Endodermal cell (in vitro differentiated cells): ENCODE measurements at regions not wholly inside any gene's neighbourhood (a gene's known extent, or its start where the extent isn't known, plus 50 kb on each side); places are given as distances from the start of the nearest gene placed in this dataset.
"Not testable (repeated sequence)": the region's sequence is repeated elsewhere in the genome, so short reads cannot be mapped to it uniquely, and the experiment has no call there.

ENCODE experiments used
- DNase-seq: peaks from one replicate; pipeline ENCODE4 v3.0.0-alpha.2; 2017
- H3K27ac ChIP-seq: 2 replicates; pipeline ENCODE4 v1.5.1; 2013; ENCODE audit warnings: mild to moderate bottlenecking, low read depth, low read length, moderate library complexity
- H3K27me3 ChIP-seq: 2 replicates; pipeline ENCODE4 v1.6.1; 2013; ENCODE audit warnings: mild to moderate bottlenecking, low read length, moderate library complexity; ENCODE audit not compliant: insufficient read depth, control insufficient read depth, poor library complexity, severe bottlenecking
- H3K36me3 ChIP-seq: 2 replicates; pipeline ENCODE4 v1.7.0; 2013; ENCODE audit warnings: mild to moderate bottlenecking, low read length, moderate library complexity; ENCODE audit not compliant: control insufficient read depth, insufficient read depth
- H3K4me1 ChIP-seq: one replicate; pipeline ENCODE4 v1.7.0; 2013; ENCODE audit warnings: low read length; ENCODE audit not compliant: control insufficient read depth, insufficient read depth
- H3K4me3 ChIP-seq: 2 replicates; pipeline ENCODE4 v1.5.1; 2013; ENCODE audit warnings: mild to moderate bottlenecking, low read length, moderate library complexity
- H3K9ac ChIP-seq: 2 replicates; pipeline ENCODE4 v1.6.1; 2013; ENCODE audit warnings: mild to moderate bottlenecking, low read length, moderate library complexity; ENCODE audit not compliant: poor library complexity, severe bottlenecking; ENCODE audit errors: extremely low read depth
- H3K9me3 ChIP-seq: 2 replicates; pipeline ENCODE4 v1.6.1; 2013; ENCODE audit warnings: mild to moderate bottlenecking, low read length, moderate library complexity; ENCODE audit not compliant: control insufficient read depth
- H3K27ac Mint-ChIP-seq: 2 replicates; pipeline ENCODE4 v1.8.0; 2020; ENCODE audit warnings: mixed read lengths
- H3K27me3 Mint-ChIP-seq: 2 replicates; pipeline ENCODE4 v1.8.0; 2021; ENCODE audit warnings: mild to moderate bottlenecking, mixed read lengths; ENCODE audit not compliant: insufficient read depth
- H3K36me3 Mint-ChIP-seq: 2 replicates; pipeline ENCODE4 v1.8.0; 2020; ENCODE audit warnings: low read depth, mixed read lengths
- H3K4me1 Mint-ChIP-seq: 2 replicates; pipeline ENCODE4 v1.8.0; 2020; ENCODE audit warnings: mixed read lengths
- H3K4me3 Mint-ChIP-seq: 2 replicates; pipeline ENCODE4 v1.8.0; 2020; ENCODE audit warnings: mild to moderate bottlenecking, moderate library complexity, mixed read lengths
- H3K9me3 Mint-ChIP-seq: 2 replicates; pipeline ENCODE4 v1.8.0; 2020; ENCODE audit warnings: mild to moderate bottlenecking, mixed read lengths
- WGBS, 2 experiments: methylation state at CpG; one replicate each; pipeline versions ENCODE4 v1.1.5 to v1.1.7; 2013; ENCODE audit warnings: missing lambda C conversion rate in 2 of 2, mixed read lengths in 1 of 2; ENCODE audit not compliant: insufficient coverage in 1 of 2, insufficient read length in 1 of 2; 5-methylcytosine and 5-hydroxymethylcytosine counted together
- TF ChIP-seq, protein P1 (sequence below): fragments of 200-600 bp; sonication (generic); conservative IDR thresholded peaks from 2 replicates; pipeline ENCODE4 v1.5.0; 2021; ENCODE audit warnings: antibody characterized with exemption, mild to moderate bottlenecking

DNA sequence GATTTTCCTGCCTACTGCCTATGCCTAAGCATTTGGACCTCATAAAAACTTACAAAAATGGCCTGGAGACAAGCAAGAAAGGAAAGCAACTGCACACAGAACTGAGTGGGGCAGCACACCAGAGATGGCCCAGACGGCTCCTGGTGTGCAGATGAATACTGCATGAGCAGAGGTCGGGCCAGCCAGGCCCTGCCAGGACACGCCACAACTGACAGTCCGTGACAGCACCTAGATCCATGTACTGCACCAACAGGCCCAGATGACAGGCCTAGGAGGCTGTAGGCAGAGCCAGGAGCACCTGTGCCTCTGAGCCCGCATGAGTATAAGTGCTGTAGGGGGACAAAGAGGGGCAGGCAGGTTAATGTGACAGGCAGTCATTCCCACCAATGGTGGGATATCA is 160.2 kb downstream of the IGLL1 start:
- Mint-ChIP-seq H3K27ac (no peak overlapping the region), H3K4me3 (no peak overlapping the region), H3K9me3 (no peaks in the 10 kb centered on the region), H3K36me3 (no peaks in the 10 kb centered on the region), H3K27me3 (peaks cover 4% of the 10 kb centered on the region), H3K4me1 (no peaks in the 10 kb centered on the region)
- no peak overlapping the region for H3K9ac ChIP-seq
- 74 to 80% methylated on average over 3 to 5 of the region's 5 CpGs for WGBS, 2 experiments
- no peak overlapping the region for H3K27ac ChIP-seq
- no peaks in the 10 kb centered on the region for H3K27me3 ChIP-seq
- H3K4me3 ChIP-seq, result no peak overlapping the region
- no peak for DNase-seq
- no peaks in the 10 kb centered on the region for H3K36me3 ChIP-seq
- H3K9me3 ChIP-seq, result no peaks in the 10 kb centered on the region
- TF ChIP-seq, protein P1, sequence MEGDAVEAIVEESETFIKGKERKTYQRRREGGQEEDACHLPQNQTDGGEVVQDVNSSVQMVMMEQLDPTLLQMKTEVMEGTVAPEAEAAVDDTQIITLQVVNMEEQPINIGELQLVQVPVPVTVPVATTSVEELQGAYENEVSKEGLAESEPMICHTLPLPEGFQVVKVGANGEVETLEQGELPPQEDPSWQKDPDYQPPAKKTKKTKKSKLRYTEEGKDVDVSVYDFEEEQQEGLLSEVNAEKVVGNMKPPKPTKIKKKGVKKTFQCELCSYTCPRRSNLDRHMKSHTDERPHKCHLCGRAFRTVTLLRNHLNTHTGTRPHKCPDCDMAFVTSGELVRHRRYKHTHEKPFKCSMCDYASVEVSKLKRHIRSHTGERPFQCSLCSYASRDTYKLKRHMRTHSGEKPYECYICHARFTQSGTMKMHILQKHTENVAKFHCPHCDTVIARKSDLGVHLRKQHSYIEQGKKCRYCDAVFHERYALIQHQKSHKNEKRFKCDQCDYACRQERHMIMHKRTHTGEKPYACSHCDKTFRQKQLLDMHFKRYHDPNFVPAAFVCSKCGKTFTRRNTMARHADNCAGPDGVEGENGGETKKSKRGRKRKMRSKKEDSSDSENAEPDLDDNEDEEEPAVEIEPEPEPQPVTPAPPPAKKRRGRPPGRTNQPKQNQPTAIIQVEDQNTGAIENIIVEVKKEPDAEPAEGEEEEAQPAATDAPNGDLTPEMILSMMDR, result no peak
- H3K4me1 ChIP-seq, result no peaks in the 10 kb centered on the region

DNA sequence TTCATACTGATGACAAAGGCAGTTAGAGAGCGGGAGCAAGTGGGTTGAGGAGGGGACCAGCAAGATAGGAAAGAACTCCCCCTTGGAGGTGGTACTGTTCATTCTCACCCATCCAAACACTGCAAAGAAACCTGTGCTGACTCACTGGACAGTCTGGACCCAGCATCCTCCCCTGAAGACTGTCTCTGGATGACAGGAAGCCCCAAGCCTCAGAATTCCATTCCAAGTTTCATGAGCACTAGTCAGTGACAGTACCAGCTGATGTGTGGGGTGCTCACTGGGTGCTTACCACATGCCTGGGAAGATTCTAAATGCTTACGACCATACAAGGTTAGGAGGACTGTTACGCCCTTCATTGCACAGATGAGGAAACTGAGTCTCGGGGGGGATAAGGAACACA is 160.9 kb downstream of the IGLL1 start:
- Histone ChIP-seq H3K4me1 (no peaks in the 10 kb centered on the region), H3K9ac (no peak overlapping the region), H3K27me3 (no peaks in the 10 kb centered on the region), H3K27ac (no peak overlapping the region), H3K9me3 (no peaks in the 10 kb centered on the region), H3K4me3 (no peak overlapping the region), H3K36me3 (no peaks in the 10 kb centered on the region)
- H3K27ac Mint-ChIP-seq, result no peak overlapping the region
- no peaks in the 10 kb centered on the region for H3K36me3 Mint-ChIP-seq
- H3K4me3 Mint-ChIP-seq, result no peak overlapping the region
- WGBS, 2 experiments, result 86 to 93% methylated on average over 3 of the region's 4 CpGs
- H3K4me1 Mint-ChIP-seq, result no peaks in the 10 kb centered on the region
- H3K9me3 Mint-ChIP-seq, result no peaks in the 10 kb centered on the region
- peaks cover 4% of the 10 kb centered on the region for H3K27me3 Mint-ChIP-seq
- no peak for DNase-seq
- TF ChIP-seq, protein P1, result no peak

DNA sequence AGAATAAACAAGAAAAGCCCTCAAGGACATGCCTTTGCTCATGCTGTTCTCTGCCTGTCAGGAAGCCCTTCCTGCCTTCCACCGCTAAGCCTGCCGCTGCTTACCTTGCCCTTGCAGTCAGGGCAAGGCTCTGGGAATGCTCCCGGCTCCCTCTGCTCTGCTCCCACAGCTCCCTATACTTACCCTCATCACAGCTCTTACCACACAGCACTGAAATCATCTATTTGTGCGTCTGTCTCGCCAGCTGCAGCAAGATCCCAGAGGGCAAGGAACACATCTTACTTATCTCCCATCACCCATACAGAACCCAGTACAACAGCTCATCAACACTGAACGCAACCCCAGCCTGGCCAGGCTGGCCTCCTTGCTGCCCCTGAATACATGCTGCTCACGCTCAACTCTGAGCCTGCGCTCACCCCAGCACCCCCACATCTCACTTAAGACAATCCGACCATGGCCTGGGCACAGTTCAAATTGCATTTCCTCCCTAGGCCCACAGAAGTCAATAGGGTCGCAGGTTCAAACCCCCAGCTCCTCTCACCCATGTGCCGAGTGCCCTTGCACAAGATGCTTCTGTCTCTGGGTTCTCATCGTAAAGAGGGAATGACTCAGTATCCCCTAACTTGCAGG is 161.8 kb downstream of the IGLL1 start:
- Histone ChIP-seq H3K9ac (no peak overlapping the region), H3K27me3 (no peaks in the 10 kb centered on the region), H3K9me3 (no peaks in the 10 kb centered on the region), H3K4me3 (no peak overlapping the region), H3K36me3 (no peaks in the 10 kb centered on the region), H3K4me1 (no peaks in the 10 kb centered on the region), H3K27ac (no peak overlapping the region)
- TF ChIP-seq, protein P1, result no peak
- Mint-ChIP-seq H3K27ac (no peak overlapping the region), H3K9me3 (no peaks in the 10 kb centered on the region), H3K4me1 (no peaks in the 10 kb centered on the region), H3K4me3 (no peak overlapping the region), H3K36me3 (no peaks in the 10 kb centered on the region), H3K27me3 (peaks cover 4% of the 10 kb centered on the region)
- DNase-seq, result no peak
- 87 to 93% methylated on average over 10 to 12 of the region's 12 CpGs for WGBS, 2 experiments

DNA sequence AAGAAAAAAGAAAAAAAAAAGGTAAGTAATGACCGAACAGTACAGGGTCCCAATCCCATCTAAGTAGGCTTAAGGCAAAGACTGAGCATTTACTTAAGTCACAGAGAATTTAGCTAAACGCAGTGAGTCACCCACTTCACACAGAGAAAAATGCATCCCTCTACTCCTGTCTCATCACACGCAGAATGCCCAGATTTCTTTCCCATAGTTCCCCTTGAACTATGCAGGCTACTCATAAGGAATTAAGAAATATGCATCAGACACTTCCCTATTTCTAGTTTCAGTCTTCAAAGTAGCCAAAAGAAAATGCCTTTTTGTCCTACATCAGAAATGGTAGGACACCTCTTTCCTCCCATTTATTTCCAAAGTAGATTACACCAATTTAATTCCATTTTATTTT is 162.8 kb downstream of the IGLL1 start:
- H3K4me1 ChIP-seq, H3K27me3 Mint-ChIP-seq, H3K36me3 ChIP-seq, H3K4me1 Mint-ChIP-seq, H3K4me3 ChIP-seq, H3K9me3 Mint-ChIP-seq, H3K27ac Mint-ChIP-seq, H3K9me3 ChIP-seq, DNase-seq, H3K4me3 Mint-ChIP-seq, H3K36me3 Mint-ChIP-seq, H3K27ac ChIP-seq, H3K27me3 ChIP-seq, H3K9ac ChIP-seq: not testable (repeated sequence)
- WGBS, 2 experiments, result 80 to 87% methylated on average over 1 to 2 of the region's 3 CpGs

DNA sequence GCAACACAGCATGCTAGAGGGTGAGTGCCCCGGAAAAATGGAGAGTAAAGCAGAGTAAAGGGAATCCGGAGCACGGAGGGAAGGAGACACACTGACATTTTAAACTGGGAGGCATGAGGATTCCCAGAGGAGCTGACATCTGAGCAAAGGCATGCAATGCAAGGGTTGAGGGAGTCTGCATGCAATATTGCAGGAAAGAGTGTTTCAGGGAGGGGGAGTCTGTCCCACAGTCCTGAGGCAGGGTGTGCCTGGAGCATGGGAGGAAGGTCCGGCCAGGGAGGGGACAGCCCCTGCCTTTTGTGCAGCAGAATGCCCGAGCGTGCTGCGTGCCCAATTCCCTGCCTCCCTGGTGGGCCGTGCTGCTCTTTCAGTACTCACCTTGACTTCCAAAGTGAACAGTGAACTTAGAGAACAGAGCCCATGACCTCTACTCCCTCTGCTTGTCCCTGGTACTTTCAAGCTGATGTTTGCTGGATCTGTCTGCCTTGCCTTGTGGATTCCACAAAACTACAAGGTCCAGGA is 163.9 kb downstream of the IGLL1 start:
- not testable (repeated sequence) for H3K9me3 Mint-ChIP-seq, H3K4me1 Mint-ChIP-seq, H3K9ac ChIP-seq, H3K4me1 ChIP-seq, DNase-seq, H3K27ac Mint-ChIP-seq, H3K36me3 ChIP-seq, H3K4me3 Mint-ChIP-seq, H3K9me3 ChIP-seq, H3K27ac ChIP-seq, H3K36me3 Mint-ChIP-seq, H3K27me3 Mint-ChIP-seq, H3K27me3 ChIP-seq, H3K4me3 ChIP-seq
- 76 to 82% methylated on average over 3 to 6 of the region's 8 CpGs for WGBS, 2 experiments
